ENCODE measurements at regions not wholly inside any gene's neighbourhood (a gene's known extent, or its start where the extent isn't known, plus 50 kb on each side); places are given as distances from the start of the nearest gene placed in this dataset.
"Not testable (repeated sequence)": the region's sequence is repeated elsewhere in the genome, so short reads cannot be mapped to it uniquely, and the experiment has no call there.

DNA sequence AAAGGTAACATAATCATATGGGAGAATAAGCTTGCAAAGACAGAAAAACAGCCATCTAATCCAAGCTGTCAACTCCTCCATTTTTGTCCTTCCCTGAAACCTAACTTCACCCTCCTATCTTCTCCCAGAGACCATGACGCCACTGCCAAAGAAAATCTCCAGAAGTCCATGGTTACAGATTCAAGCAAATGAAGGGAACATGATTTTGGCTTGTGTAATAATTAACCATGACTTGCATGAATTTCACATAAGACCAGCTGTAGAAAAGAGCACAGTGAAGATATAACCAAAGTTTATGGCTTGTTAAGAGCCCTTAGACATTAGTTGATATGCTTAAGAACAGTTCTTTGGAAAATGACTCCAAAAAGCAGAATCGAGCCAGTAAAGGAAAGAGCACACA is 342.1 kb upstream of the NRSN1 start:
- DNase-seq, result no peak
- no peaks in the 10 kb centered on the region for H3K27me3 ChIP-seq
- WGBS, 5 donors, result 27 to 43% (median 38%) methylated on average over 2 of the region's 2 CpGs
- TF ChIP-seq POLR2A (IDR thresholded peaks at IDR 0.05), result no peak
- intact Hi-C loops (cut with DNase I; ENCODE audit: low total_unique reads), result no loop called here
- H3K4me1 ChIP-seq, result peaks cover 0 to 6% (median 0%) of the 10 kb centered on the region in 4 donors
- no peaks in the 10 kb centered on the region for H3K9me3 ChIP-seq
- no peaks in the 10 kb centered on the region for H3K36me3 ChIP-seq
- H3K27ac ChIP-seq, result no peak overlapping the region
- H3K4me3 ChIP-seq, result no peak overlapping the region

DNA sequence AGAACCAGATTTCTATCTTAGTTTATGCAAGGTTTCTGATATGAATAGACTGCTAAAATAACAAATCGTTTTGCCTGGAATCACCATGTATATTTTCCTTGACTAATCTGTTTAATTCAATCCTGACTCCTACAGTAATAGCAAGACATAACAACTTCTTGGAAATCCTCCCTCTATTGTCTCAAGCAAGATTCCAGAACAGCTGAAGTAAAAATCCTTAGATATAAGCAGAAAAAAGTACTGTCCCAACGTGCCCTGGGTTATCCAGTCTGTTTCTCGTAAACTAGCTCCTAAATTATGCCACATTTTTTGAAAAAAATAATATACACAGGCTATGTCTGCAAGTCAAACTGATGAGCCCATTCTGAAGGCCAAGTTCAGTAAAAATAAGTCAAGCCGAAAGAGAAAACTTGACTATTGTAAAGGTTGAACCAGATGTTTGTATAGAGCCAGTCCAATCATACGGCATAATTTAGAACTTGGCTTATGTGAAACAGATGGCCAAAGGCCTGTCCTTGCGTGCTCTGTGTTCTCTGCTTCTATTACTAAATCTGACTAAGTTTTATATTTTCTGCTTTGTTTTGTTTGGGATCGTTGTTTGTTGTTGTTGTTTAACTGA is 341.6 kb upstream of the NRSN1 start:
- H3K9me3 ChIP-seq, result no peaks in the 10 kb centered on the region
- H3K36me3 ChIP-seq, result no peaks in the 10 kb centered on the region
- H3K4me1 ChIP-seq, result peaks cover 0 to 6% (median 0%) of the 10 kb centered on the region in 4 donors
- 50 to 60% (median 53%) methylated on average over 7 of the region's 7 CpGs for WGBS, 5 donors
- intact Hi-C loops (cut with DNase I; ENCODE audit: low total_unique reads), result no loop called here
- H3K4me3 ChIP-seq, result no peak overlapping the region
- no peaks in the 10 kb centered on the region for H3K27me3 ChIP-seq
- no peak for TF ChIP-seq EP300 (IDR thresholded peaks at IDR 0.05)
- TF ChIP-seq POLR2A (IDR thresholded peaks at IDR 0.05), result no peak
- TF ChIP-seq, protein P1, sequence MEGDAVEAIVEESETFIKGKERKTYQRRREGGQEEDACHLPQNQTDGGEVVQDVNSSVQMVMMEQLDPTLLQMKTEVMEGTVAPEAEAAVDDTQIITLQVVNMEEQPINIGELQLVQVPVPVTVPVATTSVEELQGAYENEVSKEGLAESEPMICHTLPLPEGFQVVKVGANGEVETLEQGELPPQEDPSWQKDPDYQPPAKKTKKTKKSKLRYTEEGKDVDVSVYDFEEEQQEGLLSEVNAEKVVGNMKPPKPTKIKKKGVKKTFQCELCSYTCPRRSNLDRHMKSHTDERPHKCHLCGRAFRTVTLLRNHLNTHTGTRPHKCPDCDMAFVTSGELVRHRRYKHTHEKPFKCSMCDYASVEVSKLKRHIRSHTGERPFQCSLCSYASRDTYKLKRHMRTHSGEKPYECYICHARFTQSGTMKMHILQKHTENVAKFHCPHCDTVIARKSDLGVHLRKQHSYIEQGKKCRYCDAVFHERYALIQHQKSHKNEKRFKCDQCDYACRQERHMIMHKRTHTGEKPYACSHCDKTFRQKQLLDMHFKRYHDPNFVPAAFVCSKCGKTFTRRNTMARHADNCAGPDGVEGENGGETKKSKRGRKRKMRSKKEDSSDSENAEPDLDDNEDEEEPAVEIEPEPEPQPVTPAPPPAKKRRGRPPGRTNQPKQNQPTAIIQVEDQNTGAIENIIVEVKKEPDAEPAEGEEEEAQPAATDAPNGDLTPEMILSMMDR (IDR thresholded peaks at IDR 0.05), result no peak
- TF ChIP-seq POLR2AphosphoS5 (IDR thresholded peaks at IDR 0.05), result no peak
- peak in 1 of 2 donors; percentile 23 for DNase-seq
- H3K27ac ChIP-seq, result no peak overlapping the region

DNA sequence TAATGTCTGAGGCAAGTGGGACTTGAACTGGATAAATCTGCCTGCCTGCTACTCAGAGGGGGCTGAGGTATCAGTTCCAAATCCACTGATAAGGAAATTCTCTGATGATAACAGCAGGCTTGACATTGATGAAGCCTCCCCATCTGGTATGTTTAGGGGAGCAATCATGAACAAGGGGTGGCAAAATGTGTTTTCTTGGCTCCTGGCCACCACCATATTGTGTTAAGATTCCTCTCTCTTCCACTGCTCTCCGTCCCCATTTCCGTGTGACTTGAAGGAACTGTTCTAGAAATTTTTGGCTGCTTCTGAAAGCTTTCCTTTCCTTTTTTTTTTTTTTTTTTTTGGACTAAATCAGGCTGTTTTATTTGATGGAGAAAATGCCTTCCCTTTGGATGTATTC is 335.3 kb upstream of the NRSN1 start:
- WGBS, 5 donors, result 56 to 86% (median 76%) methylated on average over 2 of the region's 2 CpGs
- TF ChIP-seq POLR2AphosphoS5 (IDR thresholded peaks at IDR 0.05), result no peak
- no peak for TF ChIP-seq POLR2A (IDR thresholded peaks at IDR 0.05)
- TF ChIP-seq, protein P1 (IDR thresholded peaks at IDR 0.05), result no peak
- no peak for TF ChIP-seq EP300 (IDR thresholded peaks at IDR 0.05)
- no peaks in the 10 kb centered on the region for H3K36me3 ChIP-seq

GRCh38 chr6:23797041-23797440 is 329.0 kb upstream of the NRSN1 start:
- intact Hi-C loops (cut with DNase I; ENCODE audit: low total_unique reads), result no loop called here
- no peak overlapping the region for H3K4me3 ChIP-seq
- H3K9me3 ChIP-seq, result no peaks in the 10 kb centered on the region
- H3K27me3 ChIP-seq, result no peaks in the 10 kb centered on the region
- no peaks in the 10 kb centered on the region for H3K36me3 ChIP-seq
- WGBS, 5 donors, result 53 to 79% (median 72%) methylated on average over 1 of the region's 1 CpG
- DNase-seq, result no peak
- TF ChIP-seq, protein P1 (IDR thresholded peaks at IDR 0.05), result no peak
- TF ChIP-seq POLR2A (IDR thresholded peaks at IDR 0.05) (no peak), EP300 (IDR thresholded peaks at IDR 0.05) (no peak), POLR2AphosphoS5 (IDR thresholded peaks at IDR 0.05) (no peak)
- no peak overlapping the region for H3K27ac ChIP-seq
- H3K4me1 ChIP-seq, result no peaks in the 10 kb centered on the region

More for the DNA sequence above, 335.3 kb upstream of the NRSN1 start:
- intact Hi-C loops (cut with DNase I; ENCODE audit: low total_unique reads), result no loop called here
- DNase-seq, result no peak
- H3K27me3 ChIP-seq, result no peaks in the 10 kb centered on the region
- no peaks in the 10 kb centered on the region for H3K4me1 ChIP-seq
- no peak overlapping the region for H3K4me3 ChIP-seq
- H3K27ac ChIP-seq, result no peak overlapping the region
- no peaks in the 10 kb centered on the region for H3K9me3 ChIP-seq

GRCh38 chr6:23804289-23804688 is 321.7 kb upstream of the NRSN1 start:
- H3K4me3 ChIP-seq; H3K36me3 ChIP-seq; H3K4me1 ChIP-seq; H3K27me3 ChIP-seq; DNase-seq; H3K27ac ChIP-seq; H3K9me3 ChIP-seq; intact Hi-C loops (cut with DNase I; ENCODE audit: low total_unique reads): not testable (repeated sequence)
- 78 to 95% (median 84%) methylated on average over 11 to 15 of the region's 15 CpGs for WGBS, 5 donors

- H3K9me3 ChIP-seq; intact Hi-C loops (cut with DNase I; ENCODE audit: low total_unique reads); H3K4me3 ChIP-seq; H3K36me3 ChIP-seq; H3K4me1 ChIP-seq; H3K27me3 ChIP-seq; DNase-seq; H3K27ac ChIP-seq: not testable (repeated sequence)
- WGBS, 5 donors, result 87 to 92% (median 89%) methylated on average over 5 of the region's 5 CpGs
Observed at GRCh38 chr6:23821141-23821540, 304.9 kb upstream of the NRSN1 start.

Data from stomach (tissue), 8 donors.